GM03348 (cell line): ENCODE measurements at regions not wholly inside any gene's neighbourhood (a gene's known extent, or its start where the extent isn't known, plus 50 kb on each side); places are given as distances from the start of the nearest gene placed in this dataset.

ENCODE experiments used
- DNase-seq: peaks from one replicate; pipeline ENCODE4 v3.0.0; 2012; ENCODE audit warnings: low spot score

GRCh38 chr9:88734527-88734926, 199.5 kb downstream of the NXNL2 start:
- DNase-seq: no peak

- DNase-seq: no peak
These were observed 201.2 kb downstream of the NXNL2 start for GRCh38 chr9:88736136-88736637.

- no peak for DNase-seq
These were observed 202.1 kb downstream of the NXNL2 start for GRCh38 chr9:88737031-88737430.

- DNase-seq: no peak
These were observed 202.9 kb downstream of the NXNL2 start for GRCh38 chr9:88737876-88738275.

- peak; percentile 82 for DNase-seq
These were observed 203.7 kb downstream of the NXNL2 start for GRCh38 chr9:88738709-88739108.

- DNase-seq: no peak
These were observed 204.4 kb downstream of the NXNL2 start for GRCh38 chr9:88739373-88739772.

GRCh38 chr9:88740844-88741243, 205.9 kb downstream of the NXNL2 start:
- no peak for DNase-seq

- no peak for DNase-seq
These were observed 206.4 kb downstream of the NXNL2 start for GRCh38 chr9:88741335-88741734.

GRCh38 chr9:88742483-88742882, 207.5 kb downstream of the NXNL2 start:
- DNase-seq: peak; percentile 84

- DNase-seq: no peak
These were observed 207.9 kb downstream of the NXNL2 start for GRCh38 chr9:88742905-88743304.

GRCh38 chr9:88745276-88746001, 210.5 kb downstream of the NXNL2 start:
- peak; percentile 81 for DNase-seq

GRCh38 chr9:88746029-88746742, 211.2 kb downstream of the NXNL2 start:
- peak; percentile 85 for DNase-seq

GRCh38 chr9:88746743-88747398, 211.9 kb downstream of the NXNL2 start:
- no peak for DNase-seq

- peak; percentile 82 for DNase-seq
These were observed 212.8 kb downstream of the NXNL2 start for GRCh38 chr9:88747768-88748167.

- DNase-seq: peak; percentile 63
These were observed 213.7 kb downstream of the NXNL2 start for GRCh38 chr9:88748566-88749261.

GRCh38 chr9:88749420-88749819, 214.4 kb downstream of the NXNL2 start:
- DNase-seq: no peak

- DNase-seq: no peak
These were observed 215.9 kb downstream of the NXNL2 start for GRCh38 chr9:88750832-88751360.

GRCh38 chr9:88751781-88752180, 216.8 kb downstream of the NXNL2 start:
- no peak for DNase-seq

- DNase-seq: no peak
These were observed 218.9 kb downstream of the NXNL2 start for GRCh38 chr9:88753691-88754367.

GRCh38 chr9:88754452-88754851, 219.5 kb downstream of the NXNL2 start:
- no peak for DNase-seq

- DNase-seq: no peak
These were observed 219.9 kb downstream of the NXNL2 start for GRCh38 chr9:88754886-88755285.
